ENCODE measurements at regions not wholly inside any gene's neighbourhood (a gene's known extent, or its start where the extent isn't known, plus 50 kb on each side); places are given as distances from the start of the nearest gene placed in this dataset.

GRCh38 chr10:44517635-44518034, 132.7 kb upstream of the CXCL12 start:
- Mint-ChIP-seq H3K27me3 (no peaks in the 10 kb centered on the region), H3K9me3 (no peaks in the 10 kb centered on the region), H3K27ac (no peak overlapping the region), H3K4me3 (no peak overlapping the region), H3K36me3 (ENCODE audit: low read depth) (no peaks in the 10 kb centered on the region), H3K4me1 (no peaks in the 10 kb centered on the region)
- POLR2A ChIA-PET = no interaction called here
- intact Hi-C loops (cut with micrococcal nuclease) = no loop called here
- ATAC-seq (ENCODE audit: low read depth) (no peak), DNase-seq (no peak)
- CTCF ChIA-PET = no interaction called here
- no peak for TF ChIP-seq CTCF (IDR thresholded peaks at IDR 0.05)

- ChIA-PET POLR2A (no interaction called here), CTCF (no interaction called here)
- no peak for DNase-seq
- Mint-ChIP-seq H3K27ac (no peak overlapping the region), H3K27me3 (no peaks in the 10 kb centered on the region), H3K9me3 (peaks cover 3% of the 10 kb centered on the region), H3K36me3 (ENCODE audit: low read depth) (no peaks in the 10 kb centered on the region), H3K4me1 (no peaks in the 10 kb centered on the region), H3K4me3 (no peak overlapping the region)
- no peak for ATAC-seq (ENCODE audit: low read depth)
- intact Hi-C loops (cut with micrococcal nuclease) = no loop called here
- no peak for TF ChIP-seq CTCF (IDR thresholded peaks at IDR 0.05)
Measured at GRCh38 chr10:44519361-44519760, 134.5 kb upstream of the CXCL12 start.

- Mint-ChIP-seq H3K4me1 (no peaks in the 10 kb centered on the region), H3K27ac (no peak overlapping the region), H3K4me3 (no peak overlapping the region), H3K36me3 (ENCODE audit: low read depth) (no peaks in the 10 kb centered on the region), H3K27me3 (no peaks in the 10 kb centered on the region), H3K9me3 (peaks cover 4% of the 10 kb centered on the region)
- no peak for ATAC-seq (ENCODE audit: low read depth)
- CTCF ChIA-PET = no interaction called here
- POLR2A ChIA-PET = no interaction called here
- DNase-seq = no peak
- intact Hi-C loops (cut with micrococcal nuclease) = no loop called here
- TF ChIP-seq CTCF (IDR thresholded peaks at IDR 0.05) = no peak
Measured at GRCh38 chr10:44520651-44521050, 135.8 kb upstream of the CXCL12 start.

- Mint-ChIP-seq H3K27me3 (no peaks in the 10 kb centered on the region), H3K27ac (no peak overlapping the region), H3K36me3 (ENCODE audit: low read depth) (no peaks in the 10 kb centered on the region), H3K4me1 (no peaks in the 10 kb centered on the region), H3K4me3 (no peak overlapping the region), H3K9me3 (peaks cover 17% of the 10 kb centered on the region)
- DNase-seq (no peak), ATAC-seq (ENCODE audit: low read depth) (no peak)
- intact Hi-C loops (cut with micrococcal nuclease) = no loop called here
- ChIA-PET POLR2A (no interaction called here), CTCF (interaction anchor here (0.8 kb wide), 1 partner anchor 13 kb away, joined by 3 read pairs; no protein-coding TSS in a partner anchor)
- TF ChIP-seq CTCF (IDR thresholded peaks at IDR 0.05) = no peak
Measured at GRCh38 chr10:44539178-44539577, 154.3 kb upstream of the CXCL12 start.

- Mint-ChIP-seq H3K4me1 (no peaks in the 10 kb centered on the region), H3K4me3 (no peak overlapping the region), H3K27me3 (peaks cover 3% of the 10 kb centered on the region), H3K9me3 (peaks cover 18% of the 10 kb centered on the region), H3K36me3 (ENCODE audit: low read depth) (no peaks in the 10 kb centered on the region), H3K27ac (no peak overlapping the region)
- POLR2A ChIA-PET = no interaction called here
- ATAC-seq (ENCODE audit: low read depth) (no peak), DNase-seq (no peak)
- intact Hi-C loops (cut with micrococcal nuclease) = no loop called here
- CTCF ChIA-PET = interaction anchor here (0.9 kb wide), 1 partner anchor 13 kb away, joined by 3 read pairs; no protein-coding TSS in a partner anchor
- TF ChIP-seq CTCF (IDR thresholded peaks at IDR 0.05) = no peak
Measured at GRCh38 chr10:44552726-44553125, 167.8 kb upstream of the CXCL12 start.

All from activated B cell treated with CpG ODN at 0.5 μM for 24 hours (primary cell).